GM19023 (cell line): ENCODE measurements at regions not wholly inside any gene's neighbourhood (a gene's known extent, or its start where the extent isn't known, plus 50 kb on each side); places are given as distances from the start of the nearest gene placed in this dataset.

Experiments
- ATAC-seq: cut with Tn5 transposase; IDR thresholded peaks from one replicate; pipeline ENCODE4 v1.9.1; 2021; ENCODE audit warnings: mild to moderate bottlenecking, moderate library complexity; ENCODE audit not compliant: unreplicated experiment

DNA sequence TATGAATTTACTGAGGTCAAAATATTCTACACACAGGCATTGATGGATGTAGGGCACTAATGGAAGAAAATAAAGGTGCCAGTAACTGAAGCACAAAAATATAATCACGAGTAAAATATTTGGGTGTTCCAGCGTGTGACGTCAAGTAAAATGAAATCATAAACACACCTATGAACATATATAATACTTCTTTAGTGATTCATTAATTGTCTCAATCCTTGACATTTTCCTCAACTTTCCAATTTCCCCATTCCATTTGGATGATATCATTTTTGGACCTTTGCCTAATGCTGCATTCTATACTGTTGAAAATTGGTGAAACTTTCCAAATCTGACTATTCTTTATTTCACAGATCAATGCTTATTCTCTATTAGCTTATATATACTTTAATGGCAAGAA is 649.3 kb downstream of the GALC start:
- ATAC-seq: no peak

DNA sequence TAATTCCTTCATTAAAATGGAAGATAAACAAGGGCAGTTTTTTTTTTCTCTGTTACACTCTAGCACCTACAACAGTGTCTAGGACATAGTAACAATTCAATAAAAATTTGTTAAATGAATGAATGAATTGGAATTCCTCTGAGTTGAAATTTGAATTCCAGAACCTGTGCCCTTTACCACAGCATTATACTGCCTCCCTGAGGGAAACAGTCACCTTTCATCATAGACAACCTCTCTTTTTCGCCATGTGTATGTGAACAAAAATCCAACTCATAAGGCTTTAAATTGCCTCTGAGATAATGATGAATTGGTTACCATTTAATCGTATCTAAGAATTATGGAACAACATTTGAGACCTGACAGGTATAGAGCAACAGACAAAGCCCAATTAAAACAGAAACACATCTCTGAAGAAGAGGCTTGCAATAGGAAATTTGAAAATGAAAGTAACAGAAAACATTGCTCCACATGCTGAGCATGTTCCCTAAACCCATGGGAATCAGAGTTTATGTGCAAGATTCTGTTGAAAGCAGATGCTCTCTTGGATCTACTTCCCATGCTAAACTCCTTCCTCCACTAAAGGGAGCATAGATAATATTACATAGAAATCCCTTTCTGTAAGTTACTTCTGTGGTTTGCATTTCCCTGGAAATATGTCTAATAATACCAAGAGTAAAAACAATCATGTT is 657.8 kb downstream of the GALC start:
- ATAC-seq: no peak

DNA sequence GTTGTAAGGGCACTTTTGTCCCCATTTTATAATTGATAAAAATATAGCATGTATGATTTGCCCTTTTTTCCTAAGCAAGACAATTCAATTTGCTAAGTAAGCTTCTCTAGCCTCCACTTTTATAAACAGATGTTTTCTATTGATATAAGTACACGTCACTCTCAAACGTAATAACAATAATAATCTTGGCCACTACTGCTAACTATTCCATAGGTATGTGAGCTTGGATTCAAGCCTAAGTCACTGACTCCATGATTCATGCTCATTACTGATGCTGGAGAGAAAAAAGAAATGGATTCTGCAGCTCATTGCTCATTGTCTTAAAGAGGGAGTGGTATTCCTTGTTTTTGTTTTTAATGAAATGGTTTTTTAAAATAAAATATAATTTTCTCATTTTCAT is 661.0 kb downstream of the GALC start:
- ATAC-seq: no peak

DNA sequence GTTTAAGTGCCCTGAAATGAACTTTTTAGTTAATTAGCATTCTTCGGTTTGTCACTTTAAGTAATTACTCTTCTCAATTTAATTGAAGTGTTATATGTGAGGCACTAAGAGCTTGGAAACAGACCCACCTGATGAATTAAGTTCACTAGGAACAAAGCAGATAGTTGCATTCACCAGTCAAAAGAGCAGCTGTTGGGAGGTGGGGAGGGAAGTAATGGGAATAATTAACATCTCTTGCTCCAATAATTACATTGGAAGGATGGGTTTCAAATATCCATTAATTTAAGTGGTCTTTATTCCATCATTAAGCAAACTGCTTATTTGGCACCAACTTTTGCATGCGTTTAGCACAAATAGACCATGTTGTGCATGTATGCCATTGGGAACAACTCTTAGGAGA is 667.2 kb downstream of the GALC start:
- ATAC-seq: no peak

DNA sequence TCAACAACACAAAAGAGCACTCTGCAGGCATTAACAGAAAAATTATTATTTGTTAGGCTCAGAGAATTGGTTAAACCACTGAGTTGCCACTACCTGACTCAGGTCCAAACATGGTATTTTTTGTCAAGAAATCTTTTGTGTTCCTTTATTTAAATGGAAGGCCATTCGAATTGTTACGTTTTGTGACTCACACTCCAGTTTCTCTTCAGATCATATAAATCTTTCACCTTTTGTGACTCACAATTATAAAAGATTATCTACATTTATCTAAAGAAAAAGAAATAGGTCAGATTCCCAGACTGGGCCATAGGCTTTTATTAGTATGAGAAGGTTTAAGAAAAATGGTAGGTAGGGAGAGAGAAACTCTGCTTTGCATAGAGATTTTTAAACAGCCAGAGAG is 669.8 kb downstream of the GALC start:
- ATAC-seq: no peak

DNA sequence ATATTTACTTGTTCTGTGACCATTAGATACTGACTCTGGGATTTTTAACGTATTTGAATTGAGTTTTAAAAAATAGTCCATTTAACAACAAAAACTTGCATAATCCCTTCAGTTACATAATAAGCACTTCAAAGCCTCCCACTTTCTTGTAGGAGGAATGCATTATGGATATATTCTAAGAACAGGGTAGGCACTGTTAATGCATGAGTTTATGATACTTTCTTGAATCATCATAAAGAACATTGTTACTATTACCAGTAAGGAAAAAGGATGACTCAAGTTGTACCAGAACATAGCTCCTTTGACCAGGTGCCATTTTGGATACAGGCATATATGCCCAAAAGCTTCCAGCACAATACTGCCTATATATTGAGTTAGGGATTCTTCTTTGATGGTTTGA is 671.4 kb downstream of the GALC start:
- ATAC-seq: no peak

DNA sequence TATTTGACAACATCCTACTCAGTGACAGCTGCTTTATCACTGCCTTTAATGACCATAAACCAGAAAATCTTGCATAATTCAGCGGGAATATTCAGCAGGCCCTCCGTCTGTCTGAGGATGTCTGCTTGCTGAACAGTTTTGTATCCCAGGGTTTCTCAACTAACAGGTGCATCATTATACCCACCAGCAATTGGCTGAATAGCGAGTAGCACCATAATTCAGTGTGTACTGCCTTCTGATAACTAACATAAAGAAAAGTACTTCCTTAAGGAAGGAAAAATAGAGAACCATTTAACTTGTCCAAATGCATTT is 680.1 kb downstream of the GALC start:
- no peak for ATAC-seq

DNA sequence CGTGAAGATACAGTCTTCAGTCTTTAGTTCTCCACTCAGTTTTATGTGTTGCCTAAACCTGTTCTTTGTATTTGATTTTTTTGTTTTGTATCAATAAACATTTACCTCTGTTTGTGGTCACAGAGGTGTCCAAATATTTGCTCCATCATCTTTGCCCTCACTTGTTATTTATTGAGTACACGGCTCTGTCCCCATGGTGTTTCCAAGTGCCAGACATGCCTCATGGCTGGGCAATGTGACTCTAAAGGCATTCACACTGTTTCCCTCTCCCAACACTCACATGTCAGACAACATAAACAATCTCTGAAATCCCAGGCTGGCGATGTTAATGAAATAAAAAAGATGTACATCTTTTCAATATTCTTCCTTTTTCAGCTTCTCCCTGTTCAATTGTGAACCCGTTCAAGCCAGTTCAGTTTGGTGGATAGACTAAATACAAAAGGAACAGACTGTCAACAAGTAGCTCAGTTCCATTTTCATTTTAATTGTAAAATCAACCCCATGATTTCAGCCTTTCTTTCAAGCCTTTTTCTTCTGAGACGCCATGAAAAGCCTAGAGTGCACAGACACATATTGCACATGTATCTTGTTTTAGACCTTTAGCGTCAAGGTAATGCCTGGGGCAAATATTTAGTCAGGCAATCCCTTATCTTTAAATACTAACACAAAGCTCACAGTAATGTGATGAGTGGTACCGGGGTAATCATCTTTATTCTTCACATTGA is 680.7 kb downstream of the GALC start:
- ATAC-seq: no peak

DNA sequence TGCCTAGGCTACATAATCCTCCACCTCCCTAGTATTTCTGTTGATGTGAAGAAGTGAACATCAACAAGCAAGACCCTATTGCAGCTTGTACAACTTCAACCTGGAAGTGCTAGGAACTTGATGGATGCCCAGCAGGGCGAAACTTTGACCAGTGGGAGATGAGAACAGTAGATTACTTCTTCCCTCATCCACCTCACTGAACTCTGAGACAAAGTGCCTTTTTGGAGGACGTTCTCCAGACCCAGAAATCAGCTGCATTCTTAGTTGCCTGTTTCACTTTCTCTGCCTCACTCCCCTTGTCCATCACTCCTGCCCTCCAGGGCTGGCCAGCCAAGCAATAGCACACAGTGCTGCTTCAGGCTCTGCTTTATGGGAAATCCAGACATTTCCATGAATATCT is 683.4 kb downstream of the GALC start:
- ATAC-seq: no peak

DNA sequence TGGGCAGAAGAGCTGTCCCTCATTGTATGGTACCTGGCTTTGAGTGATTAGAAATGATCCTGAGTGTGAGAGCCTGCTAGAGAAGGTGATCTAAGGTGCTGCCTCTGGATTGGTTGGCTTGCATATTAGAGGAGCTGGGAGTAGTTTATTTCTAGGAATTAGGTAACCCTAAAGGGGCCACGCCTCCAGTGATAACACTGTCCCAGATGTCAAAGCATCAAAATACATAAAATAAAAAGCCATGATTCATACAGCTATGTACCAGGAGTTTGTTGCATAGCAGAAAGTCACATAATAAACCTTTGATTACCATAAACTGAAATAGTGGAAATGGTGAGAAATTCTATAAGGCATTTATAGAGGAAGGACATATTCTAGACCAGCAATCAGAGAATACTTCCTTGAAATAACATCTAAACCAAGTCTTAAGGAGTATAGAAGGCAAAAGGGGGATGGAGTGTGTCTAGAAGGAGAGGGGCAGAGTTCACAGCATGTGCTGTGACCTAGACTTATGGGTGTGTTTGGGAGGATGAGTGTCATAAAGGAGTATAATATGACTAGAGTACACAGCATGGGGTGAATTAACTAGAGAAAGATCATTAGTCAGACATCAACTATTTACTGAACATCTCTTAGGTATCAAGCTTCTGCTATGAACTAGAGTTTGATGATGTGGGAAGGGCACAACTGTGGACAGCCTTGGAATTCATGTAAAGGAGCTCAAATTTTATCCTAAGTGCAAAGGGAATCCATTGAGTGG is 686.4 kb downstream of the GALC start:
- ATAC-seq: no peak

DNA sequence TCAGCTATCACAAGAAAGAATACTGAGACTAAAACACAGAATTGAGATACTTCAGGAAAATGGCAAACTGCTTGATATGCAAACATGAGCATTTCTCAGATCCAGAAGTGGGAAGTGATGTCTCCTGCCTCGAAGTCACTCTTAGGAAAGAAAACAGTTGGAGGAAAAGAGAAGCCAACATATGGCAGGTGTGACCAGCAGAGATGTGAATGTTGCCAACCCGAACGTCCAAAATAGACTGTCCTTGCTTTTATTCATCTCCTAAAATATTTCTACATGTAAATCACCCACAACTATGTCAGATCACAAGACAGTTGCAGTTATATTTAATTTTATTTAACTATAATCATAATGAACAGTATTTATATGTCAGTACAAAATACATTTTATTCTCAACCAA is 687.6 kb downstream of the GALC start:
- ATAC-seq: no peak

DNA sequence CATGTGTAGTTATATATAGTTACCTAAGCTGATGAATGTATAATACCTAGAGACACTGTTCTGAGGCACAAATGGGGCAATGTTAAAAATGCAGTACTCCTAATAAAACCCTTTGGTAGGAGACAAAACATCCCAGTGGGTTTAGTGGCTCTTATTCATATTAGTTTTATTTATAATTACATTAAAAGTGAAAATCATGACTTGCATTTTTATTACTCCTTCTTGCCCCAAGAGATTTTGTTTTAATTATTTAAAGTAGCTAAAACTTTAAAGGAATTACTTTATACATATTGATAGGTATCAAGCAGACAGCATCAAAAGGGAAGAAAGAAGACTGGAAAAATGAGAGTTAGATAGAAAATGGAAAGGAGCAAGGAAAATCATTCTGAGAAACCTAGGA is 688.6 kb downstream of the GALC start:
- ATAC-seq: no peak

DNA sequence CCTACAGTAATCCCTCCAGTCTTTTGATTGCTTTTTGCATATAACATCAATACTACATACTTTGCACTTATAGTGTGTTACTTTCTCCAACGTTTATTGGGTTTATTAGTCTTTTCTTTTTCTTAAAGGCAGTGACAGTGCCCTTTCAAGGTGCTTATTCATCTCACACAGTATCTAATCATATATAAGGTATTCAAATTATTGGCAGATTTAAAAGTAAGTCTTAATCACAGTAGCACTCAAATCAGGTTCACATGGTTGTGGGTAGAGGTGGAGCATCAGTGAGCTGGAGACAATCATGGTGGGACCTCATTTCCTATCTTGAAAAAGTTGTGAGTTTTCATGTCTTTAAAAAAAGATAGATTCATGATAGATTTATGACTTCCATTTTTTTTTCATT is 706.2 kb downstream of the GALC start:
- no peak for ATAC-seq

DNA sequence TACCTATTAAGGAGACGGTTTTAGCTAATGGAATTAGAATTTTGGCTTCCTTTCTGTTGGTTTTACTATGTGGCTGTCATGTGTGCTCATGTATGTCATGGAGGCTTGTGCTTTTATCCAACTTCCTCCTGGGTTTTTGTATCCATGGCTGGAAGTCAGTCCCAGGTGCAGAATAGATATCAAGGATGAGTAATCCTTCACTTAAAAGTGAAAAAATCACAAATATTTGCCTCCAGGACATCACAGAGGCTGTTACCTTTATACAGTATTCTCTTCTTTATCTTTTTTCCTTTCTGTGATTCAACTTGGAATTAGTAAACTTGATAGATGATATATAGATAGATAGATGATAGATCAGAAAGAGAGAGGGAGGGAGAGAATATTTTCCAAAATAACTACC is 706.8 kb downstream of the GALC start:
- ATAC-seq: no peak

DNA sequence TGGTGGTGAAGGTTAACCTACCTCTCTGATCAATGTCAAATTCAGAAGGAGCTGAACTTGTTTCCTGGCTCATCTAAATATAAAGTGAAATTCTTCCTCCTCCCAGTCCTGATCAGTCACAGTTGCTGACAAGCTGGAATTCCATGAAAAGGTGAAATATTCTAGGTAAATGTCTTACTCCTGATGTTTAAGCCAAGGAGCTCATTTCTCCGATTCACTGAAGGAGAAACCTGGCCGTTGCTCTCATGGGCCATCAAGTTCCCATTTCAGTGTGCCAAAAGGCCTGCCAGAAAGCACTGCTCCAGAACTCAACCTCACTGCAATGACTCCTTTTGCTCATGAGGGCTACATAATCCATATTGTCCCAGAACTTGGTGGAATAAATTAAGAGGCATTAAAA is 707.5 kb downstream of the GALC start:
- no peak for ATAC-seq

DNA sequence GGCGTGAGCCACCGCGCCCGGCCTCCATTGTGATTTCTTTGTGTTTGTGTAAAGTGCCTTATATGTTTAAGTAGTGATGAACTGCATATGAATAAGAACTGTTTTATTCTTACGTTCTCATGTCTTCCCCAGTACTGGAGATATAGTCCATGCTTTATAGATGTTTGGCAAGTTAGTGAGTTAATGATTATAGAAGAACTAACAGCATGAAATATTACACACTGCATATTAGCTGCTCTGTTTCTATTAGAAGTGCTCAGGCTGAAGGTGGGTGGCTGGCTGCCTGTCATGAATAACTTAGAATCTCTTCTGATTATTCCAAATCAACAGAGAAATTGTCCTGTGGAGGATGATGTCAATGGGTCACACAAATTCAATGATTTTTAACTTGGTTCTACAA is 709.4 kb downstream of the GALC start:
- no peak for ATAC-seq

DNA sequence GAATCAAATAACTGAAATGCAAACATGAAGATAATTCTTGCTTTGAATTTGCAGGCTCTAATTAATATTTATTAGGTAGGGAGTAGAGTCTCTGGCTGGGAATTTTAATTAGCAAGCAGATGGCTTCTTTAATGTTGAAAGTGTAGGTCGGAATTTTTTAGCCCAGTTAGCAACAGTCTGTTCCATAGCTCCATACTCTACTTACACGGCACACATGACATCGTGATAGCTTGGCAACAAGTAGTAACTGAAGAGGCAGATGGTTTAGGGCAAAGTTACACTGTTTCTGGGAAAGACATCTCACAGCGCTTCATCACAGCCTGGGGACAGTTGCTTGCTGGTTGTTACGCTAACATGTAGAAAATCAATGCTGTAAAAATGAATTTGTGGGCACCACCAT is 710.7 kb downstream of the GALC start:
- no peak for ATAC-seq

DNA sequence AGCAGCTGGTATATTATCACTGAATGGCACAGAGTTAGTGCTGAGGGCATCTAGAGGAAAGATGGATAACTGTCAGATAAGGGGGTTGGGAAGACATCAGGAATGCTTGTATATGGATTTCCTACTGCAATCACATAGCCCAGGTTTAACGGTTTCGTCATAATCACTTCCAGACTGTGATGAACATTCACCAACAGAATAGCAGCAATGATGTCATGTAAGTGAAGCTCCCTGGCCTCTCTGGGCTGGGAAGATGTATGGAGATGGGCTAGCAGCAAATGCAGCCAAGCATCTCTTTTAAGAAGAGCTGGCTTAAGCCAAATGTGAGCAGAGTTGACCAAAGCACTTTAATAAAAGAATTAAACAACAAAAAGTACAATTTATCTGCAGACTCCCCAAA is 714.6 kb downstream of the GALC start:
- no peak for ATAC-seq

DNA sequence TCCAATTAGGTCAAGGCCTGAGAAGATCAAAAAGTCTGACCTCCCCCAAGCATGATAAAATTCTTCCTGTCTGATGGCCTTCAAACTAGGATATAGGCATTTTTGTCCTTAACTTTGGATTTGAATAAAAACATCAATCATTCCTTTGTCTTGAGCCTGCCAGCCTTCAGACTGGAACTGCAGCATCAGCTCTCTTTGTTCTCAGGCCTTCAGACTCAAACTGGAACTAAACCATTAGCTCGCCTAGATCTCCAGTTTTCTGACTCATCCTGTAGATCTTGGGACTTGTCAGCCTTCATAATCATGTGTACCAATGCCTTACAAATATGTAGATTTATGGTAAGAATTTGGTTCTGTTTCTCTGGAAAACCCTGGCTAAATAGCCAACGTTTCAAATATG is 721.7 kb downstream of the GALC start:
- no peak for ATAC-seq

DNA sequence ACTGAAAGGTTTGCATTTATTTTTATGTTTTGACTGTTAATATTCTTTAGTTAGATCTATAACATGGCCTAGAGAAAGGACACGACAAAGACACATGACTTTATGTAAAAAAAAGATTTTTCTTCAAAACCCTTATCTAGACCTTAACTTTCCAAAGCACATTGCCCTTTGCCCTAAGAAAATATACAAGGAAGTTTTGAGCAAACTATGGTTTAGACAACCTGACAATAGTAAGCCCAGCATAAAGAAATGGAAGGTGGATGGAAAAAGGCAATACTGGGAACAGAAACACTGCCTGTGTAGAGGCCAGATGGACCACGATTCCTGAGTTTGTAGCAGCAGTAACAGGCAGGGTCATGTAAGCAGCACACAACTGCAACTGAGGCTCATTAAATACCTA is 724.0 kb downstream of the GALC start:
- no peak for ATAC-seq

DNA sequence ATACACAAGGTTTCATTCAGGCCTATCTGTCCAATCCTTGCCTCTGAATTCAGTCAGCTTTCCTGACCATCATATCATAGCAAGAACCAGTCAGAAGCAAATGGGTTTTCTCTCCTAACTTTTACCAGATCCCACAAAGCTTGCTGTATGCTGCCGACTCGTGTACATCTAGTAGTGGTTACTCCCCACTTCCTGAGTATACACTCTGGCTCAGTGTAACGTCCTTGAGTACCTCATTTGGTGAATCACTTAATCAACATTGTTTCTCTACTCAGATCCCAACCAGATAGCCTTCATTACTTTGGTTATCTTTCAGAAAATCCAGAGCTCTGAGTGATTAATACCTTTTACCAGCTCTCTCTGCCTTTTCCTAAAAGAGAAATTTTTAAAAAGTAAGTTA is 728.2 kb downstream of the GALC start:
- ATAC-seq: no peak

DNA sequence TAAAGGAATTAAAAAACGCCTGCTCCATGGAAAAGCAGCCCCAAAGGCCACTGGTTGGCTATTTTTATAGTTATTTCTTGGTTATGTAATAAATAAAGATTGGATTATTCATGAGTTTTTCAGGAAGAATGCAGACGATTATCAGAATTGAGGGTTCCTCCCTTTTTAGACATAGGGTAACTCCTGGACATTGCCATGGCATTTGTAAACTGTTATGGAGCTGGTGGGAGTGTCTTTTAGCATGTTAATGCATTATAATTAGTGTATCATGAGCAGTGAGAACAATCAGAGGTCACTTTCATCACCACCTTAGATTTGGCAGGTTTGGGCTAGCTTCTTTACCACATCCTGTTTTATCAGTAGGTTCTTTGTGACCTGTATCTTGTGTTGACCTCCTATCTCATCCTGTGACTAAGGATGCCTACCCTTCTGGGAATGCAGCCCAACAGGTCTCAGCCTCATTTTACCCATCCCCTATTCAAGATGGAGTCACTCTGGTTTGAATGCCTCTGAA is 728.7 kb downstream of the GALC start:
- ATAC-seq: no peak
